ENCODE measurements at regions not wholly inside any gene's neighbourhood (a gene's known extent, or its start where the extent isn't known, plus 50 kb on each side); places are given as distances from the start of the nearest gene placed in this dataset.
"Not testable (repeated sequence)": the region's sequence is repeated elsewhere in the genome, so short reads cannot be mapped to it uniquely, and the experiment has no call there.

GRCh38 chr9:2354856-2355696 is 266.5 kb upstream of the VLDLR start:
- DNase-seq (ENCODE audit: low spot score): no peak

GRCh38 chr9:2355697-2355983 is 265.9 kb upstream of the VLDLR start:
- no peak for DNase-seq (ENCODE audit: low spot score)

GRCh38 chr9:2356041-2356790 is 265.4 kb upstream of the VLDLR start:
- no peak for DNase-seq (ENCODE audit: low spot score)

GRCh38 chr9:2359891-2360471 is 261.6 kb upstream of the VLDLR start:
- DNase-seq (ENCODE audit: low spot score): no peak

- no peak for DNase-seq (ENCODE audit: low spot score)
Observed at GRCh38 chr9:2362150-2362549, 259.4 kb upstream of the VLDLR start.

GRCh38 chr9:2363138-2363745 is 258.3 kb upstream of the VLDLR start:
- no peak for DNase-seq (ENCODE audit: low spot score)

GRCh38 chr9:2363781-2364180 is 257.8 kb upstream of the VLDLR start:
- DNase-seq (ENCODE audit: low spot score): no peak

GRCh38 chr9:2367970-2368369 is 253.6 kb upstream of the VLDLR start:
- no peak for DNase-seq (ENCODE audit: low spot score)

GRCh38 chr9:2373648-2374047 is 247.9 kb upstream of the VLDLR start:
- no peak for DNase-seq (ENCODE audit: low spot score)

GRCh38 chr9:2375114-2375513 is 246.5 kb upstream of the VLDLR start:
- no peak for DNase-seq (ENCODE audit: low spot score)

GRCh38 chr9:2377117-2377516 is 244.5 kb upstream of the VLDLR start:
- no peak for DNase-seq (ENCODE audit: low spot score)

- DNase-seq (ENCODE audit: low spot score): no peak
Observed at GRCh38 chr9:2377834-2378233, 243.8 kb upstream of the VLDLR start.

GRCh38 chr9:2378266-2378665 is 243.3 kb upstream of the VLDLR start:
- no peak for DNase-seq (ENCODE audit: low spot score)

- no peak for DNase-seq (ENCODE audit: low spot score)
Observed at GRCh38 chr9:2378816-2379215, 242.8 kb upstream of the VLDLR start.

GRCh38 chr9:2384741-2385140 is 236.8 kb upstream of the VLDLR start:
- no peak for DNase-seq (ENCODE audit: low spot score)

GRCh38 chr9:2385746-2386145 is 235.8 kb upstream of the VLDLR start:
- no peak for DNase-seq (ENCODE audit: low spot score)

- DNase-seq (ENCODE audit: low spot score): no peak
Observed at GRCh38 chr9:2386566-2386965, 235.0 kb upstream of the VLDLR start.

GRCh38 chr9:2387166-2387565 is 234.4 kb upstream of the VLDLR start:
- no peak for DNase-seq (ENCODE audit: low spot score)

- DNase-seq (ENCODE audit: low spot score): no peak
Observed at GRCh38 chr9:2389404-2389803, 232.2 kb upstream of the VLDLR start.

GRCh38 chr9:2390028-2390427 is 231.6 kb upstream of the VLDLR start:
- DNase-seq (ENCODE audit: low spot score): no peak

- DNase-seq (ENCODE audit: low spot score): not testable (repeated sequence)
Observed at GRCh38 chr9:2391509-2392132, 230.0 kb upstream of the VLDLR start.

GRCh38 chr9:2394087-2394741 is 227.4 kb upstream of the VLDLR start:
- not testable (repeated sequence) for DNase-seq (ENCODE audit: low spot score)

Data from AG20443 (cell line).